SJSA1 (cell line): ENCODE measurements at regions not wholly inside any gene's neighbourhood (a gene's known extent, or its start where the extent isn't known, plus 50 kb on each side); places are given as distances from the start of the nearest gene placed in this dataset.
"Not testable (repeated sequence)": the region's sequence is repeated elsewhere in the genome, so short reads cannot be mapped to it uniquely, and the experiment has no call there.

ENCODE experiments used
- DNase-seq, 2 experiments: peaks; one replicate each; pipeline ENCODE4 v3.0.0-alpha.2; 2015 to 2020; ENCODE audit warnings: low spot score in 2 of 2, low read depth in 1 of 2
- H3K27ac ChIP-seq: fragments of 250-450 bp; sonication (Bioruptor Pico); 2 replicates; pipeline ENCODE4 v1.5.1; 2020; ENCODE audit warnings: mild to moderate bottlenecking, moderate library complexity
- H3K27me3 ChIP-seq: fragments of 250-450 bp; sonication (Bioruptor Pico); replicated peaks from 2 replicates; pipeline ENCODE4 v1.5.1; 2020; ENCODE audit warnings: mild to moderate bottlenecking, moderate library complexity
- H3K36me3 ChIP-seq: fragments of 250-450 bp; sonication (Bioruptor Pico); 2 replicates; pipeline ENCODE4 v1.5.1; 2020; ENCODE audit warnings: mild to moderate bottlenecking
- H3K4me1 ChIP-seq: fragments of 250-450 bp; sonication (Bioruptor Pico); replicated peaks from 2 replicates; pipeline ENCODE4 v1.6.1; 2021; ENCODE audit warnings: mild to moderate bottlenecking
- H3K4me3 ChIP-seq: fragments of 250-450 bp; sonication (Bioruptor Pico); 2 replicates; pipeline ENCODE4 v1.5.1; 2020; ENCODE audit warnings: mild to moderate bottlenecking
- H3K9me3 ChIP-seq: fragments of 250-450 bp; sonication (Bioruptor Pico); replicated peaks from 2 replicates; pipeline ENCODE4 v1.5.1; 2020; ENCODE audit warnings: mild to moderate bottlenecking

GRCh38 chr2:187180529-187180928, 267.5 kb downstream of the CALCRL start:
- no peaks in the 10 kb centered on the region for H3K27me3 ChIP-seq
- no peak for DNase-seq
- H3K36me3 ChIP-seq = no peaks in the 10 kb centered on the region
- no peak overlapping the region for H3K27ac ChIP-seq
- H3K4me3 ChIP-seq = no peak overlapping the region
- H3K9me3 ChIP-seq = no peaks in the 10 kb centered on the region
- no peaks in the 10 kb centered on the region for H3K4me1 ChIP-seq

- not testable (repeated sequence) for DNase-seq, H3K27ac ChIP-seq, H3K36me3 ChIP-seq, H3K4me3 ChIP-seq, H3K9me3 ChIP-seq, H3K27me3 ChIP-seq, H3K4me1 ChIP-seq
Measured at GRCh38 chr2:187178876-187179275, 269.2 kb downstream of the CALCRL start.

GRCh38 chr2:187177253-187177652, 270.8 kb downstream of the CALCRL start:
- Histone ChIP-seq H3K27me3 (no peaks in the 10 kb centered on the region), H3K4me1 (no peaks in the 10 kb centered on the region), H3K4me3 (no peak overlapping the region), H3K36me3 (no peaks in the 10 kb centered on the region), H3K27ac (no peak overlapping the region), H3K9me3 (no peaks in the 10 kb centered on the region)
- DNase-seq = no peak

- Histone ChIP-seq H3K27me3 (no peaks in the 10 kb centered on the region), H3K27ac (no peak overlapping the region), H3K9me3 (no peaks in the 10 kb centered on the region), H3K36me3 (no peaks in the 10 kb centered on the region), H3K4me1 (no peaks in the 10 kb centered on the region), H3K4me3 (no peak overlapping the region)
- DNase-seq = no peak
Measured at GRCh38 chr2:187174582-187174981, 273.5 kb downstream of the CALCRL start.

GRCh38 chr2:187171318-187171717, 276.7 kb downstream of the CALCRL start:
- no peaks in the 10 kb centered on the region; the same call in 1 of the 2 replicates for H3K27me3 ChIP-seq
- no peaks in the 10 kb centered on the region for H3K4me1 ChIP-seq
- H3K27ac ChIP-seq = no peak overlapping the region
- H3K36me3 ChIP-seq = no peaks in the 10 kb centered on the region
- H3K4me3 ChIP-seq = no peak overlapping the region
- no peaks in the 10 kb centered on the region for H3K9me3 ChIP-seq
- no peak for DNase-seq

GRCh38 chr2:187169864-187170263, 278.2 kb downstream of the CALCRL start:
- DNase-seq = no peak
- Histone ChIP-seq H3K9me3 (no peaks in the 10 kb centered on the region), H3K36me3 (no peaks in the 10 kb centered on the region), H3K4me1 (no peaks in the 10 kb centered on the region), H3K4me3 (no peak overlapping the region), H3K27me3 (no peaks in the 10 kb centered on the region; the same call in 1 of the 2 replicates), H3K27ac (no peak overlapping the region)

GRCh38 chr2:187168720-187169713, 279.0 kb downstream of the CALCRL start:
- Histone ChIP-seq H3K27me3 (no peaks in the 10 kb centered on the region; the same call in 1 of the 2 replicates), H3K4me3 (no peak overlapping the region), H3K36me3 (no peaks in the 10 kb centered on the region), H3K27ac (no peak overlapping the region), H3K9me3 (no peaks in the 10 kb centered on the region), H3K4me1 (no peaks in the 10 kb centered on the region)
- no peak for DNase-seq

- DNase-seq = no peak
- Histone ChIP-seq H3K36me3 (no peaks in the 10 kb centered on the region), H3K27ac (no peak overlapping the region), H3K9me3 (no peaks in the 10 kb centered on the region), H3K4me1 (no peaks in the 10 kb centered on the region), H3K27me3 (no peaks in the 10 kb centered on the region; the same call in 1 of the 2 replicates), H3K4me3 (no peak overlapping the region)
Measured at GRCh38 chr2:187167491-187167890, 280.6 kb downstream of the CALCRL start.

- Histone ChIP-seq H3K36me3 (no peaks in the 10 kb centered on the region), H3K27me3 (no peaks in the 10 kb centered on the region; the same call in 1 of the 2 replicates), H3K27ac (no peak overlapping the region), H3K4me3 (no peak overlapping the region), H3K4me1 (no peaks in the 10 kb centered on the region), H3K9me3 (no peaks in the 10 kb centered on the region)
- DNase-seq = no peak
Measured at GRCh38 chr2:187165936-187166610, 282.0 kb downstream of the CALCRL start.

GRCh38 chr2:187158452-187158851, 289.6 kb downstream of the CALCRL start:
- no peak overlapping the region for H3K27ac ChIP-seq
- no peaks in the 10 kb centered on the region for H3K36me3 ChIP-seq
- H3K9me3 ChIP-seq = 0 out of 2 replicates have a peak, but pooled peaks cover 6% of the 10 kb centered on the region
- H3K4me1 ChIP-seq = no peaks in the 10 kb centered on the region
- DNase-seq = no peak
- H3K4me3 ChIP-seq = no peak overlapping the region
- H3K27me3 ChIP-seq = no peaks in the 10 kb centered on the region

GRCh38 chr2:187157046-187157445, 291.0 kb downstream of the CALCRL start:
- Histone ChIP-seq H3K27ac (no peak overlapping the region), H3K4me3 (no peak overlapping the region), H3K27me3 (no peaks in the 10 kb centered on the region), H3K4me1 (no peaks in the 10 kb centered on the region), H3K36me3 (no peaks in the 10 kb centered on the region), H3K9me3 (0 out of 2 replicates have a peak, but pooled peaks cover 6% of the 10 kb centered on the region)
- DNase-seq = no peak

GRCh38 chr2:187155476-187155875, 292.6 kb downstream of the CALCRL start:
- 0 out of 2 replicates have a peak, but pooled peaks cover 6% of the 10 kb centered on the region for H3K9me3 ChIP-seq
- no peaks in the 10 kb centered on the region for H3K27me3 ChIP-seq
- no peaks in the 10 kb centered on the region for H3K36me3 ChIP-seq
- H3K27ac ChIP-seq = no peak overlapping the region
- no peak overlapping the region for H3K4me3 ChIP-seq
- H3K4me1 ChIP-seq = no peaks in the 10 kb centered on the region
- no peak for DNase-seq

GRCh38 chr2:187150670-187151069, 297.4 kb downstream of the CALCRL start:
- H3K27ac ChIP-seq = no peak overlapping the region
- no peak for DNase-seq
- no peaks in the 10 kb centered on the region for H3K27me3 ChIP-seq
- no peak overlapping the region for H3K4me3 ChIP-seq
- H3K4me1 ChIP-seq = no peaks in the 10 kb centered on the region
- H3K9me3 ChIP-seq = 0 out of 2 replicates have a peak, but pooled peaks cover 3% of the 10 kb centered on the region
- H3K36me3 ChIP-seq = no peaks in the 10 kb centered on the region
